ENCODE measurements at regions not wholly inside any gene's neighbourhood (a gene's known extent, or its start where the extent isn't known, plus 50 kb on each side); places are given as distances from the start of the nearest gene placed in this dataset.

- no peak for DNase-seq
These were observed 59.3 kb upstream of the TMTC1 start for GRCh38 chr12:29843036-29843435.

DNA sequence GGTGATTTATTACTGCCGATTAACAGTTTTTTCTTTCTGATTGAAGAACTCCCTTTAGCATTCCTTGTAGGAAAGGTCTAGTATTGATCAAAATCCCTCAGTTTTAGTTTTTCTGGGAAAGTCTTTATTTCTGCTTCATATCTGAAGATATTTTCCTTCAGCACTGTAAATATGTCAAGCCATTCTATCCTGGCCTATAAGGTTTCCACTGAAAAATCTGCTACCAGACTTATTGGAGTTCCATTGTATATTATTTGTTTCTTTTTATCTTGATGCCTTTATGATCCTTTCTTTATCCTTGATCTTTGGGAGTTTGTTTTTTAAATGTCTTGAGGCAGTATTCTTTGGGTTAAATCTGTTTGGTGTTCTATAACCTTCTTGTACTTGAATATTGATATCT lies 55.0 kb upstream of the TMTC1 start:
- no peak for DNase-seq

All from MV-4-11 (cell line).